CD4-positive, alpha-beta T cell treated with Interleukin-10 for 1 hour (primary cell): ENCODE measurements at regions not wholly inside any gene's neighbourhood (a gene's known extent, or its start where the extent isn't known, plus 50 kb on each side); places are given as distances from the start of the nearest gene placed in this dataset.
"Not testable (repeated sequence)": the region's sequence is repeated elsewhere in the genome, so short reads cannot be mapped to it uniquely, and the experiment has no call there.

Source experiments
- DNase-seq: peaks from one replicate; pipeline ENCODE4 v3.0.0-alpha.2; 2020

DNA sequence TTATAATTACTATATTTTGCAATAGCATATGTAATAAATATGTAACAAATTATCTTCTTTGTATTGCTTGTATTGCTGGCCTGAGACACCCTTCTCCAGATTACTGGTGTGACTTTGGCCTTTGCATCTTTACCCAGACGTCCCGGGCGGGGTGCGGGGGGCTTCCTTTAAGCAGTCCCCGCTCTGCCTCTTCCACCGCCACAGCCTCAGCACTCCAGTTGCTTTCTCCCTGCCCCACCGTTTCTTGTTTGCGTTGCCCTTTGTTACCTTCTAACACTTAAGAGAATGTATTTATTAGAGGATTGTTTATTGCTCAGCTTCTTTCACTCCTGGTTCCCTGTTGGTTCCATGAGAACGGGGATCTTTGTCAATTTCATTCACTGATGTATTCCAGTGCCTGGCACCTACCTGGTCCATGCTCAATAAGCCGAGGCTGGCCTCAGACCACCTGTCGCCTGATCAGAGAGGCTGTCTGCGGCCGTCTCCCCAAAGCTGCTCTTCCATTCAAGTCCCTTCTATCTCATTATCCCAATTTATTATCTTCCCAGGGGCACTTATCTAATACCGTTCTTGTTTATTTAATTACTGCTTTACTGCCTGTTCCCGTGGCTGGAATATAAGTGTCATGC is 100.5 kb upstream of the RFLNA start:
- DNase-seq = no peak

DNA sequence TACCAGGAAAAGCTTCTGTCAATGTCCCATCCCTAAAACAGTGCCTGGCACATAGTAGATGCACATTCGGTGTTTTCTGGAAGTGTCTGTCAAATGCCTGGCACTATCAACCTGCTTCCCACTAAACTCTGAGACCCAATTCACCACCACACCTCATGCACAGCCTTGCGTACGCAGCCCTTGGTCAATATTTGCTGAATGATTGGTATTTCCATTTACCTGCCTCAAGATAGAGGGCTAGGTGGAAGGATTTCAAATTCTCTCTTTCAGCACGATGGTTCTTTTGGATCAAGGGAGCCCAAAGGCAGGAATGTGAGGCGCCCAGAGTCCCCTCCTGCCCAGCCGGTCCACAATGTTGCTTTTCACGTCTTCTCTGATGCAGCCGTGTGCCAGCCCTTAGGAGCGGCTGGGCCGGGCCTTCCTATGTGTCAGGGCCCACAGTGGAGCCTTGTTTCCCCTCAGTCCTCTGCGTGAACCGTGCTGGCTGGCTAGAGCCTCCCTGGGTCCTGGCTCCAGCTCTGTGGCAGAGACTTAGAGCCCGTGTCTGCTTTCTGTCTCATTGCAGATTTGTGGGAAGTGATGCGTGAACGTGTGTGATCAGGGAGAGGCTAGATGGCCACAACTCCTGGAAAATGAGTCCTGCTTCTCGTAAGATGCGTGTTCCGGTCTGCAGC is 99.9 kb upstream of the RFLNA start:
- DNase-seq = no peak

DNA sequence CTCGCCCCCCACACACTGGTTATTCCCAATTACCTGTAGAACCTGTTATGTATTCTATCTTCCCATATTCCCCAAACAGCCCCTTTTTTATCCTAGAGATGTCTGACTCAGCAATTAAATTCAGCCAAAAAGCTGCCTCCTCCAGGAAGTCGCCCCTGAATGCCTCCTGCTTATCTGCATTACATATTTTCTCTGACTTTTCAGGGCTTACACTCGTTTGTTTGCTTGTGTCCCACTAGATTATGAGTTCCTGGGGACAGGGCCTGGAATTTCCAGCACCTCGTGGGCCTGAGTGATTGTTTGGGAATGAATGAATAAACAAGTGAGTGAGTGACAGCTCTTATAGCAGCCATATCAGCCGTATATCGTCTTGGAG is 99.3 kb upstream of the RFLNA start:
- no peak for DNase-seq

DNA sequence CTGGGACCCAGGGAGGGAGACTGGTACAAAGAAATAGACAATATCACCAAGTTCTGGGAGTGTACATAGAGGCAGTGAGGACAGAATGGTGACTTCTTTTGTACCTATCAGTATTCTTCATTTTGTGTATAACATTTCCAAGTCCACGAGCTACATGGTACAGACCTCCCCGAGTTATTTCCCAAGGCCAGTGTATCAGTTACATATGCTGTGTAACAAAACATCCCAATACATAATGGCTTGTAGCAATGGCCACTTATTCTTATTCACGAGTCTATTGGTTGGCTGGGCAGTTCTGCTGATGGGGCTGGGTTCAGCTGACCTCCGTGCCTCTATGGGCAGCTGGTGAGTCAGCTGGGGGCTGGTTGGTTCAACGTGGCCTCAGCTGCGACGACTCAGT is 98.7 kb upstream of the RFLNA start:
- DNase-seq = no peak

DNA sequence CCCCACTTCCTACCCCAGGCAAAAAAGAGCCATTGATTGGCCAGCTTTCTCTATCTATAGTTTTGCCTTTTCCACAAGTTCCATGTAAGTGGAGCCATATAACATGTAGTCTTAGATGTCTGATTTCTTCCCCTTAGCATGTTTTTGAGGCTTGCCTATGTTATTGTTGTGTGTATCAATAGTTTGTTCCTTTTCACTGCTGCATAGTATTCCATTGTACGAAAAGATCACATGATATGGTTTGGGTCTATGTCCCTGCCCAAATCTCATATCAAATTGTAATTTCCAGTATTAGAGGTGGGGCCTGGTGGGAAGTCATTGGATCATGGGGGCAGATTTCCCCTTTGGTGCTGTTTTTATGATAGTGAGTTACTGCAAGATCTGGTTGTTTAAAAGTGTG is 93.6 kb upstream of the RFLNA start:
- no peak for DNase-seq

DNA sequence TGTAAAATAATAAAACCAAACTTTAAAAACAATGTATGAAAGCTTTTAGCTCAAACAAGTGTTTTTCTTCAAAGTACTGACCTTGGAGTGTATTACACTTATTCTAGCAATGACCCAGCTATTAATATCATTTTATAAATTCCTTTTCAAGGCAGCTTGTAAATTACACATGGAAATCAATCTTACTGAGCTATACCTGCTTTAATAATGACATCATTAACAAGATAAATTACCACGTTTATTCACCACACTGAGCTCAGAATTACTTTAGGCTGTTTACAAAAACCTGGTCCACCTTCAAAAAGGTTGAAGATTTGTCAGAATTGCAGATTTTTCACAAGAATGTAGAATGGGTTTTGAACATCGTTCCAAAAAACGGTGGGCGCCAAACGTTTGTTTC is 91.7 kb upstream of the RFLNA start:
- no peak for DNase-seq

DNA sequence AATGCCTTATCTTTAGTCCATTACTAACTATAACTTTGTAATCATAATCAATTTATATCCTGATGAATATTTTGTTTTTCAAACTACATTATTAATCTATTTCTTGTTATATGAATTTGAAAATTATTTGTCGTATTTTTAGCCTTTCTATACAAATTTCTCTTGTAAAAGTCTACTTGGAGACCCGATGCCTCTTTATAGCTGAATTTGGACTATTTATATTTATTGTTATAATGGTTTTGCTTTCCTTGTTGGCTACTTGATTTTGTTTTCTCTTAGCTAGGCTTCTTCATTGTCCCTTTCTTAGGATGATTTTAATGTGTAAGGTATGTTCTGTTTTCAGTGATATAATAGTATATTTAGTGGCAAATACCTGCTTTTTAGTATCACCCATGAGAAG is 89.5 kb upstream of the RFLNA start:
- no peak for DNase-seq

DNA sequence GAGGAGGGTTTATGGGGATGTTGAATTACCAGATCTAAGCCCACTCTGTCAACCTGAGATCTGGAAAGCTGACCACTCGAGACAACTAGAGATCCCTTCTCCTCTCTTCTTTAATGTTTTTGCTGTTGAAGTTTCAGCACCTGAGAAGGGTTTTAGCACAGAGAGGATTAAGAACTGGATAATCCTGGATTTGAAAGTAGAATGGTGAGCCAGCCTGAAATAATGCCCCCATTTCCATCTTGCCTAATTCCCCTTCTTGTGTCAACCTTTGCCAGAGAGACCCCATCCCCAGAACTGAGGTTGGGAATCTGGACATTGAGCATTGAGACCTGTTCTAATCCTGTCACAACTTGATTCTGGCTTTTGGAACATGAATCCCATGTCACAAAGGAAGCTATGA is 87.8 kb upstream of the RFLNA start:
- DNase-seq = no peak

DNA sequence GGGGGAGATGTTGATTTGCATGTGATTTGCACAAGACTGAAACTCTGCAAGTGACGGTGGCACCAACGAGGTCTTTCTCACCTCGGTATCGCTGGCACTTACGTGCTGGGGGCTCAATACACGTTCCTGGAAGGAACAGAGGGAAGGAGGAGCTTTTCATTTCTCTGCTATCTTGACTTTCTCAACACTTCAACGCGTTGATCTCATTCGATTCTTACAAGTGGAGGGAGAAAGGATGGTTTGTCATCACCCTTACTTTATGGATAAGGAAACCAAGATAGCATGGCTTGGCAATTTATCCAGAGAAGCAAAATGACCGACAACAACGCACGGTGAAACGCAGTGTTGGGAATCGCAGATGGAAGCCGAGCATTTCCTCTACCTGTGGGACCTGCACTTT is 87.3 kb upstream of the RFLNA start:
- no peak for DNase-seq

DNA sequence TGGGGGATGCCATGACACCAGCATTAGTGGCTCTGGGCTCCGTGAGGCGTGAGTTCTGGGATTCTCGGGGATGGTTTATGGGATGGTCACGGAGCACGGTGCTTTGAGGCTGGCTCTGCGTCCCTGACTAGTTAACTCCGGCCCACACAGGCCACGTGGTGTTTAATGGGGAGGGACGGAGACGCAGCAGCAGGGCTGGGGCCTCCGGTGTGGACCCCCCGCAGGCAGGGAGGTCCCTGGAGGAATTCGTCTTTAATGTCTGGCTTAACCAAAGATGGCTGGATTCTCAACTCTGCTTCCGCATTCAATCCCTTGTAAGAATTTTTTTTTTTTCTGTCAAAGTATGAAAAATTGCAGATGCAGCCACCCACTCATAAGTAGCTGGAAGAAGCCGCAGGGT is 86.4 kb upstream of the RFLNA start:
- DNase-seq = no peak

DNA sequence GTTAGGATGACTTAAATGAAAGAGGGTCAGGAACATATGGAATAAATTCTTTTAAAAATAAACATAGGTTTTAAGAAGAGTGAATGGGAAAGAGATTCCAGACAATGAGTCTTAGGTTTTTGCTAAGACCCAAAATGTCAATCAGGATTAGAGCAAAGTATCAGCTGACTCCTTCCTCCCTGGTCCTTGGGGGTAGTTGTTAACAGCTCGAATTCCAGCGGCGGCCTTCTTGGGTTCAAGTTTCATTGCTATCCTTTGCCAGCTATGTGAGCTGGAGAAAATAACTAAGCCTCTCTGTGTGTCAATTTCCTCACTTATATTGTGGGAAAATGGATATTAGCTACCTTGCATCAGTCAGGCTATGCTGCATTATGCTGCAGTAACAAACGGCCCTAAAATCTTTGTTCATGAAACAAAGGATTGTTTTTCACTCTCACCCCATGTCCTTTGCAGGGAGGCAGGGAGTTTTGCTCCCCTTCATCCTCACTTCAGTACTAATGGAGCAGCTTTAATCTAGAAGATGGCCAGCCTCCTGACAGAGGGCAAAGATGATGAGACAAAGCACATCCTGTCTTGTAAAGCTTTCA is 83.8 kb upstream of the RFLNA start:
- DNase-seq = no peak

DNA sequence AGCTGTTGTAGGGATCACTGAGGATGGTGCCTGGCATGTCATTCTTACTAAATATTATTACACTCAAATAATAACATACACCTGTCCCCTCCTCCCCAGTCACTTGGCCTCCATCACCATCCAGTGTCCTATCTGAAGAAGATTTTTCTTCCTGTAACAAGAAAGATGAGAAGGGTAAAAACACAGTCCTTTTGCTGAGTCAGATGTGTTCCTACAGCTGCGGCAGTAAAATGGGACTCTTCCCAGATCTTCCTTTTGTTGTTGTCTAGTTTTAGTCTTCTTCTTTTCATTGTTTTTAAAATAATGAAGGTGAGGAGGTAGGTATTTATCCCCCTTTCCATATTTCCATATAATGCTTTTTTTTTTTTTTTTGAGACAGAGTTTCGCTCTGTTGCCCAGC is 83.1 kb upstream of the RFLNA start:
- DNase-seq = no peak

DNA sequence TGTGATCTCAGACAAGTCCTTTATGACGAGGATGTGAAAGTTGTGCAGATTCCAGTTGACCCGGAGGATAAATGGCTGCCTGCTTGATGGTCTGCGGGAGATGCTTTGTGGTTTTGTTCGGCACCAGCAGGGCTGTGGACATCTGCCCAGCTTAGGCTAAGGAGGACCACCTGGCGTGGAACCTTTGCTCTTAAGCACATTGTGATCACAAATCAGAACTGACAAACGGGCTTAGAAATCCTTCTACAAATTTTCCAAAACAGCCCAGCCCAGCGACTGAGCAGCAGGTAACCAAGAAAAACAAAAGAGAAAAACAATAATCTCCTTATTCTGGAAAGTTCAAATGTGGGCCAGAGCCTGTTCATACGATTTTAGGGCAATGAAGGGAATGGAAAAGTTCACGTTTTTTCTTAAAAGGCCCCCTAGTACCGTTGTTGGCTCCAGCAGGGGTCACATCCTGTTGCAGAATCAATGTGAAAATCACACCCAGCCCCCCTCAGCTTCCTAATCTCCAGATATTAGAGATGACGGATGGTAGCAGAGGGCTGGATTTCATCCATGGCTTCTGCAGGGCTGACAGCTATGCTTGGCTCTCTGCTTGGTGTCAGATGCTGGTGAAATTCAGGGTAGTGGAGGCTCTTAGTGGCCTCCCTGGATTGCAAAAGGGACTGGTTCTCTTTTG is 81.1 kb upstream of the RFLNA start:
- no peak for DNase-seq

DNA sequence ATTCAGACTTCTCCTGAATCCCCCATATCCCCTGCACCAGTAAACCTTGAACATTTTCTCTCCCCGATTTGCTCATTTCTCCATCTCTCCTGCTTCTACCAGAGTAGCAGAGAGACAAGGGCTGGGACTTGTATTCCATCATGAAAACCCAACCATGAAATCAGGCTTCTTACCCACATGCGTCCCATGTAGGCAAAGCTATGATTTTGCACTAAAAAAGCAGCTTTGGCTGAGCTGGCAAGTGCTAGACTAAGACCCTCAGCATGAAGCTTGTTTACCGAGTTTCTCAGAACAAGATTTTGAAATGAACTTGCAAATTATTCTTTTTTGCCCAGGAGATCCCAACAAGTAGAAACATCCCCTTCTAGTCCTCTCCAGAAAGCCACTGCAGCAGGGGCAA is 80.3 kb upstream of the RFLNA start:
- no peak for DNase-seq

DNA sequence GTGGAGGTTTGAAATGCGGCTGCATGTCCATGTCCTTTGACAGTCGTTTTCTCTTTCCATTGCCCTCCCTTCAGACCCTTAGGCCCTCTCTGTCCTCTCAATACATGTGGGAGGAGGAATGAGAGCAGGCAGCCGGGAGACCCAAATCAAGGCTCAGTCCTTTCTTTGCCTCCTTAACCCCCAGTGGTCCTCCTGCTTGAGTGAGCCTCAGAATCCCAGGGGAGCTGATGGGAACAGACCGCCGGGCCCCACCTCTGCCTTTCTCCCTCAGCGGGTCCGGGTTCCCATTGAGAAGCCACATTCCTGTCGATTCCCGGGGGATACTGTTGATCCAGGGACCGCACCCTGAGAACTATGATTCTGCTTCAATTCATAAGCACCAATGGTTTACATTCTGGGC is 77.9 kb upstream of the RFLNA start:
- DNase-seq = no peak

DNA sequence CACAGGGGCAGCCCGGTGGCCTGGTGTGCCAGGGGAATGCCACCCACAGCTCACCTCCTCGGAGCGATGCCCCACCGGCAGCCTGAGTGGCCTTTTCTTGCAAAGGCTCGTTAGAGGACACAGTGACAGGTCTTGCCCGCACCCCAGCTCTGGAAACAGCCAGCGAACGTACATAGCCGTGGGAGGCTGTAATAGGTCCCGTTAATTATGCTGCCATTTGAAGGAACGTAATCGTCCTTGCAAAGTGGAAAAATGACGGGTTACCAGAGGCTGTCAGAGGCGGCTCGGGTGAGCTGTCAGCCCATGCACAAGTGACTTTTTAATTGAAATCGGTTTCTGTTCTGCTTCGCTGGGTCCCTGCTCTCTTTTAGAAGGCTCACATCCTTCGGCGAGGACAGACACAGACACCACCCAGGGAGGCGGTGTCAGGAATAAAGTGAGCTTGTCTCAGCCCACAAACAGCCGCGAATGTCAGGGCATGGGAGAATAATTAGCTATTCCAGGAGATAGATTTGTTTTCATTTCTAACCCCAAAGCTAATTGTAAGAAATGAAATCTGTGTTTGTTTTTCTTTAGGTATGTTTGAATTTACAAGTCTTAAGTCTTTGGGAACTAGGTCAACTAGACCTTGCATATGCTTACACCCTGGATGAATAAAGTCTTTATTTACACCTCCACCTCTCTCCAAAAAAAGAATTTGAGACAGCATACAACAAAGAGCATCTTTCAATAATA is 77.2 kb upstream of the RFLNA start:
- no peak for DNase-seq

DNA sequence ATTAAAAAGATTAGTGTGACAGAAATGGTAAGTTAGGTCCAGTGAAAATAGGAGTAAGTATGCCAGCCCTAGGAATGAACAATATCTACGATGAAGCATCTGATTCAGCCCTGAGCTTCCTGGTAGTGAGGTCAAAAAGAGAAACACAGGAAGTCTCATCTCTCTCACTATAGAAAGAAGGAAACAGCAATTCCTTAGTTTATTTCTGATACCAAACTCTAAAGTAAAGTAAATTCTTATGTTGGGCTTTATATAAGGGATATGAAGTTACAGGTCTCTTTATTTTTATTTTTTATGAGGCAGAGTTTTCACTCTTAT is 76.7 kb upstream of the RFLNA start:
- DNase-seq = no peak

DNA sequence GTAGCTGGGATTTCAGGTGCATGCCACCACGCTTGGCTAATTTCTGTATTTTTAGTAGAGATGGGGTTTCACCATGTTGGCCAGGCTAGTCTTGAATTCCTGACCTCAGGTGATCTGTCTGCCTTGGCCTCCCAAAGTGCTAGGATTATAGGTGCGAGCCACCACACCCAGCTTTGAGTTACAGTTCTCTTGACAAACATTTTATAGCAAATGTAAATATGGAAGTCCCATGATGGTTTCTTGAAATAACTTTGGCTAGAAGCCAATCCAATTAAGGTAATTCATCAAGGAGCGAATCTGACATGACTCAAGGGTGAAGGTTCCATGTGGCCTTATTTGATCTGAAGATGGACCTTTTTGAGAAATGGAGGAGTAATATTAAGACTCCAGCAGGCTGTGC is 76.2 kb upstream of the RFLNA start:
- not testable (repeated sequence) for DNase-seq

DNA sequence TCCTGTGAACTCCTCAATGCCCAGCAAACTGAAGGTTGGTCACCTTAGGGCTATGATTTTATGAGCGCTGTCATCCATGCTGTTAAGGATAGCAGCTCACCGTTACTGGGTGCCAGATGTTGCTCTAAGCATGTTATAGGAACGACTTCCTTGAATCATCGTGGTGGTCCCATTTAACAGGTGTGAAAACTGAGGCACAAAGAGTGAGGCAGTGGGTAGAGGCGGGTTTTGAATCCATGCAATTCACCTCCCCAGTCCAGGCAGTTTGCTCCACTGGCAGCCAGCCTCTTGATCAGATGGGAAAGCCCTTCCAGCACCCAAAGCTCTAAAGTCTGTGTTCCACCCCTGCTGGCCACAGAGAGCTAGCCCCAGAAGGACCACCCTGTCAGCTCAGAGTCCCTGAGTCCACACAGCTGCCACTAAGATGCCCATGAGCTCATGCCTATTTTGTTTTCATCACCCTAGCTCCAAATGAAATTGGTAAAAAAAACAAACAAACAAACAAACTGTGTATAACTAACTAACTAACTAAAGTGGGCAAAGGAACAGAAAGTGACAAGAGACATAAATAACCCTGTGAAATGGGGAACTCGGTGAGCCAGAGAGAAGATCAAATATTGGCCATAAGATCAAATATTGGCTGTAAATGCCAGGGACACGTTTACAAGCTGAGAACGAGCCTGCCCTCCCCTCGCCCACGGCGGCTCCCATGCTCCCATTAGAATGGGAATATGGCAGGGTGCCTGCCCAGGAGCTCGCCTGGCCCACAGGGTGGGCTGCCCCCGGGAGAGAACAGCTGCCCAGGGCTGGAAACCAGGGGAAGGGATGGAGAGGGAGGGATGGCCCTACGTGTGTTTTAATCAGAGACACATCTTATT is 72.3 kb upstream of the RFLNA start:
- DNase-seq = no peak

DNA sequence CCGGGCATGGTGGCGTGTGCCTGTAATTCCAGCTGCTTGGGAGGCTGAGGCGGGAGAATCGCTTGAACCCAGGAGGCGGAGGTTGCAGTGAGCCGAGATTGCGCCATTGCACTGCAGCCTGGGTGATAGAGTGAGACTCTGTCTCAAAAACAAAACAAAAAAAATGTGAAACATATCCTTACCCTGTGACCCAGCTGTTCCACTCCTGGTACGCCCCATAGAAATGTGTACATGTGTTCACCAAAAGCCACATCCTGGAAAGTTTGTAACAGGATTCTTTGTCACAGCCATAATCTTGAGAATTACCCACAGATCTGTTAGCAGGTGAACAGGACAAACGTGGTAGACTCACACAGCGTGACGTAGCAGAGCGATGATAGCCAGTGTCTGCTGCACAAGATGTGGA is 71.2 kb upstream of the RFLNA start:
- DNase-seq = not testable (repeated sequence)

DNA sequence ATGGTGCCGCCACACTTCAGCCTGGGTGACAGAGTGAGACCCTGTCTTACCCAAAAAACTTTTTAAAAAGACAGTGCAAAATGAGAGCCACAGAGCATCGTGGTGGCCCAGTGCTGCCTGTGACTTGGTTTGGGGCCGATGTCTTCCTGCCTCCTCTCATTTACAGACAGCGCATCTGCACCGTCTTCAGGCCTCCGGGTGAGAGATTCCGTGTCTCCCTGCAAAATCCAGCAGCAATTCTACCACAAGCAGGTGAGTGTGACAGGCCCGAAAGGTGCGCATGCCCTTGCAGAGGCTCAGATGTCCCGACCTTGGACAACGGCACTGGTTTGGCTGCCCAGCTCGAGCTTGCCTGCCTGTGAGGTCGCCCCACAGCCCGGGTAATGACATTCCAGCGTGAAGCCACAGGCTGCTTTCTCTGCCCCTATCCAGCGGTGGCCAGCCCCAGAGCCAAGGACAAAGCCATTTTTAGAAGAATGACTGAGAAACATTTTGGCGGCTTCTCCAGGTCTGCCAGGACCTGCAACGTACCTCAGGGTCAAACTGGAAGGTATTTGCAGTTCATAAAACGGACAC is 70.3 kb upstream of the RFLNA start:
- no peak for DNase-seq

DNA sequence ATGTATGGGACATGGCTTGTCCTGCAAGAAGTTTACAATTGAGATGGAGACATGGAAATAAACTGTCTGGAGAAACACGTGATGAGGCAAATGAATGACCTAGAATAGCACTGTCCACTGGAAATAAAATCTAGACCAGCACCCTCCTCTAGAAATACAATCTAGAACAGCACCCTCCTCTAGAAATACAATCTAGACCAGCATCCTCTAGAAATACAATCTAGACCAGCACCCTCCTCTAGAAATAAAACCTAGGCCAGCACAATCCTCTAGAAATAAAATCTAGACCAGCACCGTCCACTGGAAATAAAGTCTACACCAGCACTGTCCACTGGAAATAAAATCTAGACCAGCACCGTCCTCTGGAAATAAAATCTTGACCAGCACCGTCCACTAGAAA is 69.2 kb upstream of the RFLNA start:
- no peak for DNase-seq
